ENCODE measurements at regions not wholly inside any gene's neighbourhood (a gene's known extent, or its start where the extent isn't known, plus 50 kb on each side); places are given as distances from the start of the nearest gene placed in this dataset.

DNA sequence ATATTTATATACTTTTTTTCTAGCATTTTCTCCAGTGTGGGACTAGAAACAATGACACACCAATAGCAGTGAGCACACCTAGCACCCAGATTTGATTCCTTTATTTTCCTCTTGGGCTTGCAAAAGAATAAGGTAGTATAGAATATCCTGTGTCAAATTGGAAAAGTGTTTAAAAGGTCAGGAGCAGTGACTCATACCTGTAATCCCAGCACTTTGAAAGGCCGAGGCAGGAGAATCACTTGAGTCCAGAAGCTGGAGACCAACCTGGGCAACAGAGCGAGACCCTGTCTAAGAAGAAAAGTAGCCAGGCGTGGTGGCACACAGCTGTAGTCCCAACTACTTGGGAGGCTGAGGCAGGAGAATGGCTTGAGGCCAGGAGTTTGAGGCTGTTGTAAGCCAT, 53.8 kb upstream of the SGPP1 start:
- no peaks in the 10 kb centered on the region for H3K79me2 ChIP-seq (ENCODE audit: control insufficient read depth, insufficient read depth, low read length)
- no peaks in the 10 kb centered on the region for H3K9me3 ChIP-seq (ENCODE audit: control insufficient read depth, low read depth, low read length)
- TF ChIP-seq CTCF (optimal IDR thresholded peaks at IDR 0.05 in 1 of 3, IDR thresholded peaks at IDR 0.05 in 1 of 3, conservative IDR thresholded peaks at IDR 0.05 in 1 of 3; ENCODE audit: extremely low read depth in 1 of 3, insufficient read depth in 2 of 3, low read length in 3 of 3) (no peak), EZH2 (IDR thresholded peaks at IDR 0.05; ENCODE audit: low read length) (no peak)
- H3K9ac ChIP-seq (ENCODE audit: control insufficient read depth, extremely low read depth, insufficient read depth, low read length): no peak overlapping the region
- H3K4me3 ChIP-seq (ENCODE audit: control insufficient read depth in 2 of 3, extremely low read depth in 1 of 3, insufficient read depth in 2 of 3, low read depth in 1 of 3, low read length in 3 of 3): no peak overlapping the region
- no peak for FAIRE-seq
- no peak overlapping the region for H3K27ac ChIP-seq (ENCODE audit: control insufficient read depth, insufficient read depth, low read length)
- no peaks in the 10 kb centered on the region for H3K9me1 ChIP-seq (ENCODE audit: control insufficient read depth, extremely low read depth, insufficient read depth, low read length)
- H3K27me3 ChIP-seq (ENCODE audit: control insufficient read depth, extremely low read depth, insufficient read depth, low read length): no peaks in the 10 kb centered on the region
- no peaks in the 10 kb centered on the region for H4K20me1 ChIP-seq (ENCODE audit: control insufficient read depth, extremely low read depth, insufficient read depth, low read length)
- dilution Hi-C loops (cut with MboI; ENCODE audit: extremely low pct_ligation_motif_present, low sequenced_read_pairs): no loop called here
- no peaks in the 10 kb centered on the region for H3K36me3 ChIP-seq (ENCODE audit: control insufficient read depth in 2 of 2, extremely low read depth in 1 of 2, insufficient read depth in 2 of 2, low read length in 2 of 2)
- DNase-seq (ENCODE audit: low read depth, low spot score): no peak
- H3K4me2 ChIP-seq (ENCODE audit: control insufficient read depth, extremely low read depth, insufficient read depth, low read depth, low read length): no peak overlapping the region
- H2AFZ ChIP-seq (ENCODE audit: control insufficient read depth, low read length): no peak overlapping the region
- peaks cover 8% of the 10 kb centered on the region for H3K4me1 ChIP-seq (ENCODE audit: control insufficient read depth, extremely low read depth, insufficient read depth, low read length)

- dilution Hi-C loops (cut with MboI; ENCODE audit: extremely low pct_ligation_motif_present, low sequenced_read_pairs): no loop called here
- H3K9ac ChIP-seq (ENCODE audit: control insufficient read depth, extremely low read depth, insufficient read depth, low read length): no peak overlapping the region
- H3K9me1 ChIP-seq (ENCODE audit: control insufficient read depth, extremely low read depth, insufficient read depth, low read length): no peaks in the 10 kb centered on the region
- no peak overlapping the region for H3K4me2 ChIP-seq (ENCODE audit: control insufficient read depth, extremely low read depth, insufficient read depth, low read depth, low read length)
- H3K79me2 ChIP-seq (ENCODE audit: control insufficient read depth, insufficient read depth, low read length): no peaks in the 10 kb centered on the region
- no peak overlapping the region for H3K27ac ChIP-seq (ENCODE audit: control insufficient read depth, insufficient read depth, low read length)
- FAIRE-seq: no peak
- no peak for DNase-seq (ENCODE audit: low read depth, low spot score)
- H3K4me1 ChIP-seq (ENCODE audit: control insufficient read depth, extremely low read depth, insufficient read depth, low read length): no peaks in the 10 kb centered on the region
- H4K20me1 ChIP-seq (ENCODE audit: control insufficient read depth, extremely low read depth, insufficient read depth, low read length): no peaks in the 10 kb centered on the region
- H2AFZ ChIP-seq (ENCODE audit: control insufficient read depth, low read length): no peak overlapping the region
- H3K4me3 ChIP-seq (ENCODE audit: control insufficient read depth in 2 of 3, extremely low read depth in 1 of 3, insufficient read depth in 2 of 3, low read depth in 1 of 3, low read length in 3 of 3): no peak overlapping the region
- H3K36me3 ChIP-seq (ENCODE audit: control insufficient read depth in 2 of 2, extremely low read depth in 1 of 2, insufficient read depth in 2 of 2, low read length in 2 of 2): no peaks in the 10 kb centered on the region
- no peaks in the 10 kb centered on the region for H3K9me3 ChIP-seq (ENCODE audit: control insufficient read depth, low read depth, low read length)
- H3K27me3 ChIP-seq (ENCODE audit: control insufficient read depth, extremely low read depth, insufficient read depth, low read length): no peaks in the 10 kb centered on the region
- TF ChIP-seq EZH2 (IDR thresholded peaks at IDR 0.05; ENCODE audit: low read length) (no peak), CTCF (optimal IDR thresholded peaks at IDR 0.05 in 1 of 3, IDR thresholded peaks at IDR 0.05 in 1 of 3, conservative IDR thresholded peaks at IDR 0.05 in 1 of 3; ENCODE audit: extremely low read depth in 1 of 3, insufficient read depth in 2 of 3, low read length in 3 of 3) (no peak)
Measured at GRCh38 chr14:63782683-63783389, 55.0 kb upstream of the SGPP1 start.
